ENCODE measurements at regions not wholly inside any gene's neighbourhood (a gene's known extent, or its start where the extent isn't known, plus 50 kb on each side); places are given as distances from the start of the nearest gene placed in this dataset.

GRCh38 chr2:163397451-163397850 is 338.4 kb downstream of the FIGN start:
- TF ChIP-seq CTCF (IDR thresholded peaks at IDR 0.05; ENCODE audit: borderline replicate concordance, control extremely low read depth, extremely low read depth, insufficient read depth, missing control alignments): no peak
- in situ Hi-C loops (cut with MboI; ENCODE audit: low sequenced_read_pairs, unreplicated experiment): no loop called here

GRCh38 chr2:163395602-163396001 is 340.2 kb downstream of the FIGN start:
- no peak for DNase-seq (ENCODE audit: low spot score)
- in situ Hi-C loops (cut with MboI; ENCODE audit: low sequenced_read_pairs, unreplicated experiment): no loop called here
- TF ChIP-seq CTCF (IDR thresholded peaks at IDR 0.05; ENCODE audit: borderline replicate concordance, control extremely low read depth, extremely low read depth, insufficient read depth, missing control alignments): no peak

More at GRCh38 chr2:163397451-163397850, 338.4 kb downstream of the FIGN start:
- DNase-seq (ENCODE audit: low spot score): no peak

GRCh38 chr2:163389838-163390237 is 346.0 kb downstream of the FIGN start:
- no peak for DNase-seq (ENCODE audit: low spot score)
- in situ Hi-C loops (cut with MboI; ENCODE audit: low sequenced_read_pairs, unreplicated experiment): no loop called here
- TF ChIP-seq CTCF (IDR thresholded peaks at IDR 0.05; ENCODE audit: borderline replicate concordance, control extremely low read depth, extremely low read depth, insufficient read depth, missing control alignments): no peak

GRCh38 chr2:163375472-163375871 is 360.3 kb downstream of the FIGN start:
- in situ Hi-C loops (cut with MboI; ENCODE audit: low sequenced_read_pairs, unreplicated experiment): no loop called here
- no peak for TF ChIP-seq CTCF (IDR thresholded peaks at IDR 0.05; ENCODE audit: borderline replicate concordance, control extremely low read depth, extremely low read depth, insufficient read depth, missing control alignments)
- no peak for DNase-seq (ENCODE audit: low spot score)

GRCh38 chr2:163375070-163375469 is 360.7 kb downstream of the FIGN start:
- TF ChIP-seq CTCF (IDR thresholded peaks at IDR 0.05; ENCODE audit: borderline replicate concordance, control extremely low read depth, extremely low read depth, insufficient read depth, missing control alignments): no peak
- in situ Hi-C loops (cut with MboI; ENCODE audit: low sequenced_read_pairs, unreplicated experiment): no loop called here

GRCh38 chr2:163374282-163374681 is 361.5 kb downstream of the FIGN start:
- no peak for TF ChIP-seq CTCF (IDR thresholded peaks at IDR 0.05; ENCODE audit: borderline replicate concordance, control extremely low read depth, extremely low read depth, insufficient read depth, missing control alignments)
- DNase-seq (ENCODE audit: low spot score): no peak
- in situ Hi-C loops (cut with MboI; ENCODE audit: low sequenced_read_pairs, unreplicated experiment): no loop called here

More at GRCh38 chr2:163375070-163375469, 360.7 kb downstream of the FIGN start:
- no peak for DNase-seq (ENCODE audit: low spot score)

- DNase-seq (ENCODE audit: low spot score): no peak
- in situ Hi-C loops (cut with MboI; ENCODE audit: low sequenced_read_pairs, unreplicated experiment): no loop called here
- no peak for TF ChIP-seq CTCF (IDR thresholded peaks at IDR 0.05; ENCODE audit: borderline replicate concordance, control extremely low read depth, extremely low read depth, insufficient read depth, missing control alignments)
These were observed 362.3 kb downstream of the FIGN start for GRCh38 chr2:163373496-163373895.

Data from GM13976 (cell line).